CD8-positive, alpha-beta memory T cell (primary cell): ENCODE measurements at regions not wholly inside any gene's neighbourhood (a gene's known extent, or its start where the extent isn't known, plus 50 kb on each side); places are given as distances from the start of the nearest gene placed in this dataset.

Source experiments
- CTCF ChIA-PET: fragments of 350-600 bp; sonication (Branson Sonifier 250); formaldehyde crosslinking; loops from one replicate; lab custom pipeline; 2021; ENCODE audit warnings: antibody characterized with exemption; lab: Charles Lee
- POLR2A ChIA-PET: fragments of 350-600 bp; sonication (Branson Sonifier 250); formaldehyde crosslinking; loops from one replicate; lab custom pipeline; 2021; ENCODE audit warnings: antibody characterized with exemption; lab: Charles Lee
- DNase-seq, 5 donors: peaks; one replicate each; pipeline versions ENCODE4 v3.0.0 to v3.0.0-alpha.2; 2020 to 2022; ENCODE audit warnings: mixed read lengths in 1 of 5
- H3K27ac ChIP-seq: one replicate; pipeline ENCODE4 v1.7.0; 2013; ENCODE audit warnings: low read depth, mild to moderate bottlenecking, low read length, moderate library complexity
- H3K27me3 ChIP-seq: 2 replicates; pipeline ENCODE4 v1.7.0; 2013; ENCODE audit warnings: low read length, mild to moderate bottlenecking; ENCODE audit not compliant: insufficient read depth, poor library complexity, severe bottlenecking
- H3K36me3 ChIP-seq: 2 replicates; pipeline ENCODE4 v1.7.0; 2013; ENCODE audit warnings: mild to moderate bottlenecking, low read length, moderate library complexity; ENCODE audit not compliant: insufficient read depth
- H3K4me1 ChIP-seq: 2 replicates; pipeline ENCODE4 v1.7.0; 2013; ENCODE audit warnings: mild to moderate bottlenecking, low read length, moderate library complexity; ENCODE audit not compliant: insufficient read depth
- H3K4me3 ChIP-seq: 2 replicates; pipeline ENCODE4 v1.7.0; 2013; ENCODE audit warnings: mild to moderate bottlenecking, low read length
- H3K9me3 ChIP-seq: 2 replicates; pipeline ENCODE4 v1.7.0; 2013; ENCODE audit warnings: mild to moderate bottlenecking, low read length
- H3K27ac Mint-ChIP-seq, 8 donors: one replicate each; pipeline ENCODE4 v1.8.0; 2020 to 2021; ENCODE audit warnings: mixed read lengths in 8 of 8, mild to moderate bottlenecking in 6 of 8, inconsistent platforms in 3 of 8, moderate library complexity in 3 of 8
- H3K27me3 Mint-ChIP-seq, 2 donors: one replicate each; pipeline ENCODE4 v1.8.0; 2020 to 2021; ENCODE audit warnings: mixed read lengths in 2 of 2, mild to moderate bottlenecking in 1 of 2, moderate library complexity in 1 of 2
- H3K36me3 Mint-ChIP-seq, 3 donors: one replicate each; pipeline ENCODE4 v1.8.0; 2020 to 2021; ENCODE audit warnings: mixed read lengths in 3 of 3, inconsistent platforms in 1 of 3, mild to moderate bottlenecking in 1 of 3
- H3K4me1 Mint-ChIP-seq, 3 donors: one replicate each; pipeline ENCODE4 v1.8.0; 2020 to 2021; ENCODE audit warnings: mixed read lengths in 3 of 3, inconsistent platforms in 1 of 3, mild to moderate bottlenecking in 1 of 3
- H3K4me3 Mint-ChIP-seq, 7 donors: one replicate each; pipeline ENCODE4 v1.8.0; 2020 to 2021; ENCODE audit warnings: mixed read lengths in 7 of 7, mild to moderate bottlenecking in 6 of 7, moderate library complexity in 4 of 7, inconsistent platforms in 2 of 7
- H3K9me3 Mint-ChIP-seq, 5 donors: one replicate each; pipeline ENCODE4 v1.8.0; 2020 to 2022; ENCODE audit warnings: mixed read lengths in 5 of 5, mild to moderate bottlenecking in 3 of 5, moderate library complexity in 2 of 5, inconsistent platforms in 1 of 5

DNA sequence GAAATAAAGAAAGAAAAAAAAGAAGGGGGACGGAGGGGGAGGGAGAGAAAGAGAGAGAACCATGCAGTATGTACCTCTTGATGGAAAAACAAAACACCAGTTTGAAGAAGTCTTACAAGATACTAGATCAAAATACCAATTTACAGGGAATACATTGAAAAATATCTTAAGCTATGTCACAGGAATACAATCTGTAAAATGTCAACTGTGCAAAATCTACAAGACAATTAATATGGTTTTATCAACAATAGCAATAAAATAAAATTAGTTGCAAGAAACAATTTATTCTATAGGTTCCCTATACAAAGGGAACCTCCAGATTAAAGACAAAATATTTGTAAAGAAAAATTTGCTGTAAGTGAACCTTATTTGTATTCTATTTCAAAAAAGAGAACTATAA lies 98.3 kb upstream of the CABCOCO1 start:
- Mint-ChIP-seq H3K36me3 (no peaks in the 10 kb centered on the region), H3K4me3 (no peak overlapping the region), H3K4me1 (no peaks in the 10 kb centered on the region), H3K9me3 (no peaks in the 10 kb centered on the region), H3K27me3 (no peaks in the 10 kb centered on the region), H3K27ac (no peak overlapping the region)
- Histone ChIP-seq H3K9me3 (no peaks in the 10 kb centered on the region), H3K27ac (no peak overlapping the region), H3K4me1 (no peaks in the 10 kb centered on the region), H3K4me3 (no peak overlapping the region), H3K27me3 (no peaks in the 10 kb centered on the region), H3K36me3 (no peaks in the 10 kb centered on the region)
- POLR2A ChIA-PET = no interaction called here
- DNase-seq = no peak
- CTCF ChIA-PET = no interaction called here

DNA sequence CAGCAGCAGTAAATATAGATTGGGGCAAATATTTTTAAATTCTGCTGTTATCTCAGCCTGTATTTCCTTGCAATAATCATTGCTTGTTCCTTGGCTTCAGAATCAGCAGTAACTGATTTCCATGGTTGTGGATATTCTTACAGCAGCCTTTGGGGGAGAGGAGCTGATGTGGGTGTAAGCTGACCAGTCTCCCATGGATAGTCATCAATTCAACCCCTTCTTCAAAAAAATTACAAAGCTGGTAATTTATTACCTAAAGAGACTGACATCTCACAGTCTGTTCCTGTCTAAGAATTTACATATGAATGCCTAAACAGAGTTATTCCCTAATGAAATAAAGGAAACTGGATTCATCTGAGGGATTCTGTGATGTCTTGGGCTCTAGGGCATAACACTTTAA lies 103.1 kb upstream of the CABCOCO1 start:
- POLR2A ChIA-PET = no interaction called here
- H3K36me3 ChIP-seq = no peaks in the 10 kb centered on the region
- H3K4me1 ChIP-seq = no peaks in the 10 kb centered on the region
- CTCF ChIA-PET = no interaction called here
- Mint-ChIP-seq H3K27me3 (peaks cover 0 to 1% of the 10 kb centered on the region in 2 donors), H3K9me3 (no peaks in the 10 kb centered on the region), H3K4me1 (no peaks in the 10 kb centered on the region), H3K36me3 (no peaks in the 10 kb centered on the region), H3K27ac (no peak overlapping the region), H3K4me3 (no peak overlapping the region)
- H3K4me3 ChIP-seq = no peak overlapping the region
- no peak for DNase-seq
- H3K27me3 ChIP-seq = no peaks in the 10 kb centered on the region
- no peak overlapping the region for H3K27ac ChIP-seq
- no peaks in the 10 kb centered on the region for H3K9me3 ChIP-seq

DNA sequence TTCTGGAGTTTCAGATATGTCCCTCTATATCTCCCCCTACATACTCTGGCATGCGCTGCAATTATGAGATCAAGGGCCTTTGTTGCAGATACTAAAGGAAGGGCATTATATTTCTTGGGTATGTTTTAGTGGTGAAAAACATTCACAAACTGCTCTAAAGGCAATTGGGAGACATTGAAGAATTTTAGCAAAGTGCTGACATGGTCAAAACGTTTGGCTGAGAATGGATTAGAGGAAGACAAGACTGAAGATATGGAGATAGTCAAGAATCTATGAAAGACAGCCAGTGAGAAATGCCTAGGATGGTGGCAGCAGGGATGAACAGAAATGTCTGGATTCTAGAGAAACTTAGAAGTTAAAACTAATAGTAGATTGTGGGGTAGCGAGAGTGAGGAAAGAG lies 104.5 kb upstream of the CABCOCO1 start:
- POLR2A ChIA-PET = no interaction called here

DNA sequence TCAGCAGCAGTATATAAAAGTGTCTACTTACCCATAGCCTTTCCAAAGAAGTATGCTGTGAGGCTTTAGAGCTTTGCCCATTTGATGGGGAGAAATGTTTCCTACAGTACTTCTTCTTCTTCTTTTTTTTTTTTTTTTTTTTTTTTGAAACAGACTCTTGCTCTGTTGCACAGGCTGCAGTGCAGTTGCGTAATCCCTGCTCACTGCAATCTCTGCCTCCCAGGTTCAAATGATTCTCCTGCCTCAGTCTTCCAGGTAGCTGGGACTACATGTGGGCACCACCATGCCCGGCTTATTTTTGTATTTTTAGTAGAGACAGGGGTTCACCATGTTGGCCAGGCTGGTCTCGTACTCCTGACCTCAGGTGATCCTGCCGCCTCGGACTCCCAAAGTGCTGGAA lies 101.7 kb upstream of the TMEM26 start:
- Histone ChIP-seq H3K36me3 (no peaks in the 10 kb centered on the region), H3K4me1 (no peaks in the 10 kb centered on the region), H3K4me3 (no peak overlapping the region), H3K27me3 (no peaks in the 10 kb centered on the region), H3K27ac (no peak overlapping the region), H3K9me3 (no peaks in the 10 kb centered on the region)
- Mint-ChIP-seq H3K9me3 (no peaks in the 10 kb centered on the region), H3K27me3 (peaks cover 0 to 3% of the 10 kb centered on the region in 2 donors), H3K36me3 (no peaks in the 10 kb centered on the region), H3K4me3 (no peak overlapping the region), H3K4me1 (no peaks in the 10 kb centered on the region), H3K27ac (no peak overlapping the region)
- POLR2A ChIA-PET = no interaction called here
- DNase-seq = no peak
- CTCF ChIA-PET = no interaction called here

More for the DNA sequence above, 104.5 kb upstream of the CABCOCO1 start:
- no peaks in the 10 kb centered on the region for H3K9me3 Mint-ChIP-seq
- Histone ChIP-seq H3K36me3 (no peaks in the 10 kb centered on the region), H3K9me3 (no peaks in the 10 kb centered on the region), H3K27me3 (no peaks in the 10 kb centered on the region), H3K4me1 (no peaks in the 10 kb centered on the region), H3K27ac (no peak overlapping the region), H3K4me3 (no peak overlapping the region)
- no peaks in the 10 kb centered on the region for H3K36me3 Mint-ChIP-seq
- no peak overlapping the region for H3K27ac Mint-ChIP-seq
- no peak overlapping the region for H3K4me3 Mint-ChIP-seq
- H3K4me1 Mint-ChIP-seq = no peaks in the 10 kb centered on the region
- DNase-seq = no peak
- peaks cover 0 to 3% of the 10 kb centered on the region in 2 donors for H3K27me3 Mint-ChIP-seq
- CTCF ChIA-PET = no interaction called here

DNA sequence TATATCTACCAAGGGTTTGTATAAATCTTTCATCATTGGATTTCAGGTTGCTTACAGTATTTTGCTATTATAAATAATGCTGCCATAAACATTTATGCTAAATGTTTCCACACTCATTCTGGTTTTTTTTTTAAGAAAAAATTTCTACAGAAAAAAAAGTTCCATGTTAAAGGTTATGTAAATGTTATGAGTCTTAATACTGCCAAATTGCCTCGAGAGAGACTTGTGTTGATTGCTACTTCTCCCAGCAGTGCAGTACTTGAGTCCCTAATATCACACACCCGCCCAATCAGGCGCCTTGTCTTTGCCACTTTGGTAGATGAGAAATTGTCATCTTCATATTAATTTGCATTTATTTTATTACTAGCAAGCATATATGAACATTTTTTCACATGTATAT lies 96.7 kb upstream of the TMEM26 start:
- peaks cover 0 to 3% of the 10 kb centered on the region in 2 donors for H3K27me3 Mint-ChIP-seq
- Histone ChIP-seq H3K27me3 (no peaks in the 10 kb centered on the region), H3K9me3 (no peaks in the 10 kb centered on the region), H3K27ac (no peak overlapping the region), H3K4me1 (no peaks in the 10 kb centered on the region), H3K4me3 (no peak overlapping the region), H3K36me3 (no peaks in the 10 kb centered on the region)
- ChIA-PET CTCF (no interaction called here), POLR2A (no interaction called here)
- H3K4me3 Mint-ChIP-seq = no peak overlapping the region
- no peaks in the 10 kb centered on the region for H3K36me3 Mint-ChIP-seq
- no peak for DNase-seq
- no peaks in the 10 kb centered on the region for H3K4me1 Mint-ChIP-seq
- no peak overlapping the region for H3K27ac Mint-ChIP-seq
- H3K9me3 Mint-ChIP-seq = peaks cover 0 to 2% (median 0%) of the 10 kb centered on the region in 5 donors

DNA sequence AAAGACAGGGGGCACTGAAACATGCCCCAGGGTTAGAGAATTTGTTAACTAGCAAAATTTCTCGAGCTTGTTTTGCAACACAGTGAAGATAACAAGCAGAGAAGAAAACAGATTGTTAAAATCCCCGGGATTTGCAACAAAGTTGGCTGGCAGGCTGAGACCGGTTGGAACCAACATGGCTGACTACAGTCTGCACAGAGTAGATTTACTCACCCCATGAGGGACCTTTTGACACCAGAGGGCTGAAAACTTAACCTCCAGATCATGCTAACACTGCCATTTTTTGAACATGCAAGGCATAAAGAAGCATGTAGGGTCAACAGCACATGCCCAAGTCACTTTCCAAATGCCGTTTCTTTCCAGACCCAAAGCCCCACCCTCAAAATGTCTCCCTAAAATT lies 95.2 kb upstream of the TMEM26 start:
- POLR2A ChIA-PET = no interaction called here
- H3K27ac Mint-ChIP-seq = no peak overlapping the region

DNA sequence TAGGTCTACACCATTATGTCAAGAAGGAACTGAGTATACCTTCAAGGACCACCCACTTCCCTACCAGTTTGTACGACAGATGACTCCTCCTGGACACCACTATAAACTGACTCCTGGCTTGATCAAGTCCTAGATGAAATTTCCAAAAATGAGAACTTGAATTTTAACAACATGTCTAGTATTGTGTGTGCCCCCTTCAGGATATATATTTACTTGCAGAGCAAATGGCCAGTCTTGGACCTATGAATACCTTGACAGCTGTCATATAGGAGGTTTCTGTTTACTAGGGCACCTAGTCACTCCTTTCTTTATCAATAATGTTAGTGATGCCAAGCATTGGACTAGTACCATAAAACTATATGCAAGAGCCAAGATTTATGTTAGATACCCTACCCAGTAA lies 94.1 kb upstream of the TMEM26 start:
- Histone ChIP-seq H3K27me3 (no peaks in the 10 kb centered on the region), H3K36me3 (no peaks in the 10 kb centered on the region), H3K4me3 (no peak overlapping the region), H3K4me1 (no peaks in the 10 kb centered on the region), H3K27ac (no peak overlapping the region), H3K9me3 (no peaks in the 10 kb centered on the region)
- Mint-ChIP-seq H3K36me3 (no peaks in the 10 kb centered on the region), H3K9me3 (peaks cover 0 to 2% (median 0%) of the 10 kb centered on the region in 5 donors), H3K27me3 (peaks cover 0 to 1% of the 10 kb centered on the region in 2 donors), H3K27ac (no peak overlapping the region), H3K4me3 (no peak overlapping the region), H3K4me1 (no peaks in the 10 kb centered on the region)
- no peak for DNase-seq
- ChIA-PET CTCF (no interaction called here), POLR2A (no interaction called here)

More for the DNA sequence above, 95.2 kb upstream of the TMEM26 start:
- Mint-ChIP-seq H3K4me3 (no peak overlapping the region), H3K36me3 (no peaks in the 10 kb centered on the region), H3K27me3 (no peaks in the 10 kb centered on the region), H3K9me3 (peaks cover 0 to 2% (median 0%) of the 10 kb centered on the region in 5 donors), H3K4me1 (no peaks in the 10 kb centered on the region)
- H3K9me3 ChIP-seq = no peaks in the 10 kb centered on the region
- no peak overlapping the region for H3K4me3 ChIP-seq
- no peak overlapping the region for H3K27ac ChIP-seq
- CTCF ChIA-PET = no interaction called here
- DNase-seq = no peak
- H3K27me3 ChIP-seq = no peaks in the 10 kb centered on the region
- H3K36me3 ChIP-seq = no peaks in the 10 kb centered on the region
- H3K4me1 ChIP-seq = no peaks in the 10 kb centered on the region

DNA sequence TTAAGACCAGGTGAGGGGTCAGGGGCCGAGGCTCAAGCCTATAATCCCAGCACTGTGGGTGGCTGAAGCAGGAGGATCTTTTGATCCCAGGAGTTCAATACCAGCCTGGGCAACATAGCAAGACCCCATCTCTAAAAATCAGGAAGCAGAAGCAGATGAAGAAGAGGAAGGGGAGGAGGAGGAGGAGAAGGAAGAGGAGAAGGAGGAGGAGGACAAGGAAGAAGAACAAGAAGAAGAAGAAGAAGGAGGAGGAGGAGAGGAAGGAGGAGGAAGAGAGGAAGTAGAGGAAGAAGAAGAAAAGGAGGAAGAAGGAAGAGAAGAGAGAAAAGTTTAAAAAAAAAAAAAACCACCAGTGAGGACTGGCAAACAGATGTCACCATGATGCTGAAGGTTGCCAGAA lies 92.0 kb upstream of the TMEM26 start:
- no peaks in the 10 kb centered on the region for H3K9me3 ChIP-seq

DNA sequence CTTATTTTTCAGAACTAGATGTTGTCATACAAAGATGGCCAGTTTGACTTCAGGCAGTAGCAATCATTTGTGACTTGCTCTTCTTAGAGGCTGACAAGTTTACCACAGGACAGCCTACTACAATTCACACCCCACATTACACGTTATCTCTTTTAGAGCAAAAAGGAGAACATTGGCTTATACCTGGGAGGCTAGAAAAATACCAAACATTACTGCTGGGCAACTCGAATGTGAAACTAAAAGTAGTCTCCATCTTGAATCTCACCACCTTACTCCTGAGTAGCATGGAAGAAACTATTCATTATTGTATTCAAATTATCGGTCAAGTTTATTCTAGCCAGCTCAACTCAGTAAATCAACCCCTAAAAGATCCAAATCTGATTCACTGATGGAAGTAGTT lies 90.7 kb upstream of the TMEM26 start:
- no peaks in the 10 kb centered on the region for H3K36me3 ChIP-seq
- Mint-ChIP-seq H3K4me3 (no peak overlapping the region), H3K36me3 (no peaks in the 10 kb centered on the region), H3K9me3 (peaks cover 0 to 2% (median 0%) of the 10 kb centered on the region in 5 donors), H3K27ac (no peak overlapping the region), H3K27me3 (peaks cover 2 to 4% of the 10 kb centered on the region in 2 donors), H3K4me1 (no peaks in the 10 kb centered on the region)
- no peaks in the 10 kb centered on the region for H3K27me3 ChIP-seq
- H3K4me1 ChIP-seq = no peaks in the 10 kb centered on the region
- H3K9me3 ChIP-seq = no peaks in the 10 kb centered on the region
- no peak overlapping the region for H3K27ac ChIP-seq
- no peak overlapping the region for H3K4me3 ChIP-seq
- CTCF ChIA-PET = no interaction called here
- DNase-seq = no peak
- POLR2A ChIA-PET = no interaction called here

More for the DNA sequence above, 92.0 kb upstream of the TMEM26 start:
- no peak for DNase-seq
- Histone ChIP-seq H3K36me3 (no peaks in the 10 kb centered on the region), H3K4me3 (no peak overlapping the region), H3K27me3 (no peaks in the 10 kb centered on the region), H3K4me1 (no peaks in the 10 kb centered on the region), H3K27ac (no peak overlapping the region)
- Mint-ChIP-seq H3K27me3 (peaks cover 2 to 4% of the 10 kb centered on the region in 2 donors), H3K36me3 (no peaks in the 10 kb centered on the region), H3K4me1 (no peaks in the 10 kb centered on the region), H3K9me3 (peaks cover 0 to 2% (median 0%) of the 10 kb centered on the region in 5 donors), H3K4me3 (no peak overlapping the region), H3K27ac (no peak overlapping the region)
- ChIA-PET CTCF (no interaction called here), POLR2A (no interaction called here)
